Sigmoid colon (tissue), 4 donors: ENCODE measurements at regions not wholly inside any gene's neighbourhood (a gene's known extent, or its start where the extent isn't known, plus 50 kb on each side); places are given as distances from the start of the nearest gene placed in this dataset.

ENCODE experiments used
- EP300 ChIP-seq, 4 donors: sonication (generic); formaldehyde crosslinking; IDR thresholded peaks; one replicate each; pipeline ENCODE4 v1.6.1; 2017; ENCODE audit warnings: antibody characterized with exemption in 4 of 4
- POLR2AphosphoS5 ChIP-seq, 4 donors: sonication (generic); formaldehyde crosslinking; IDR thresholded peaks; one replicate each; pipeline ENCODE4 v1.6.1; 2017; ENCODE audit warnings: antibody characterized with exemption in 4 of 4
- TF ChIP-seq, protein P1 (sequence below), 4 experiments: fragments of 450-650 bp in 3 of 4; fragments of 200-600 bp in 1 of 4; IDR thresholded peaks; one replicate each; pipeline ENCODE4 v1.5.1; 2016 to 2019; ENCODE audit warnings: antibody characterized with exemption in 4 of 4, mild to moderate bottlenecking in 3 of 4, moderate library complexity in 2 of 4

- TF ChIP-seq, protein P1, sequence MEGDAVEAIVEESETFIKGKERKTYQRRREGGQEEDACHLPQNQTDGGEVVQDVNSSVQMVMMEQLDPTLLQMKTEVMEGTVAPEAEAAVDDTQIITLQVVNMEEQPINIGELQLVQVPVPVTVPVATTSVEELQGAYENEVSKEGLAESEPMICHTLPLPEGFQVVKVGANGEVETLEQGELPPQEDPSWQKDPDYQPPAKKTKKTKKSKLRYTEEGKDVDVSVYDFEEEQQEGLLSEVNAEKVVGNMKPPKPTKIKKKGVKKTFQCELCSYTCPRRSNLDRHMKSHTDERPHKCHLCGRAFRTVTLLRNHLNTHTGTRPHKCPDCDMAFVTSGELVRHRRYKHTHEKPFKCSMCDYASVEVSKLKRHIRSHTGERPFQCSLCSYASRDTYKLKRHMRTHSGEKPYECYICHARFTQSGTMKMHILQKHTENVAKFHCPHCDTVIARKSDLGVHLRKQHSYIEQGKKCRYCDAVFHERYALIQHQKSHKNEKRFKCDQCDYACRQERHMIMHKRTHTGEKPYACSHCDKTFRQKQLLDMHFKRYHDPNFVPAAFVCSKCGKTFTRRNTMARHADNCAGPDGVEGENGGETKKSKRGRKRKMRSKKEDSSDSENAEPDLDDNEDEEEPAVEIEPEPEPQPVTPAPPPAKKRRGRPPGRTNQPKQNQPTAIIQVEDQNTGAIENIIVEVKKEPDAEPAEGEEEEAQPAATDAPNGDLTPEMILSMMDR (IDR thresholded peaks at IDR 0.05), result no peak
- TF ChIP-seq EP300 (IDR thresholded peaks at IDR 0.05) (no peak), POLR2AphosphoS5 (IDR thresholded peaks at IDR 0.05) (no peak)
Observed at GRCh38 chr18:51287818-51288508, 90.5 kb upstream of the MEX3C start.
